ENCODE measurements at regions not wholly inside any gene's neighbourhood (a gene's known extent, or its start where the extent isn't known, plus 50 kb on each side); places are given as distances from the start of the nearest gene placed in this dataset.

DNA sequence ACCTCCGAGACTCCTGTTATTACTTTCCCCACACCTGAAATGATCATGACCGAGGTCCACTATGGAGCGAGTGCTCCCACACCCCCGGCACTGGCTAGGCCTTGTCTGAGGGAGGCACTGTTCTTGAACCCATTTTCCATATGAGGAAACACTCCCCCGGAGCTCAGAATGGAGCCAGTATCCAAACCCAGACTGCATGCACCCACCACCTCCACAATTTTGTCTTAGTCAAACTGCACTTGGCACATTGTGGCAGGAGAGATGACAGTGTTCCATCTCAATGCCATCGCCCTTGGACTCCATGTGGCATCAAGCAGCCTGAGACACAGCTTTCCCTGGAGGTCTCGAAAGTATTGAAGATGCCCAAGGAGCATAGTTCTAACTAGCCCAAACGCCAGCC lies 154.1 kb downstream of the NUP210 start:
- no peak for DNase-seq (ENCODE audit: low spot score)
- no peak for ATAC-seq

GRCh38 chr3:13265507-13265906 lies 154.6 kb downstream of the NUP210 start:
- DNase-seq (ENCODE audit: low spot score) (no peak), ATAC-seq (no peak)

DNA sequence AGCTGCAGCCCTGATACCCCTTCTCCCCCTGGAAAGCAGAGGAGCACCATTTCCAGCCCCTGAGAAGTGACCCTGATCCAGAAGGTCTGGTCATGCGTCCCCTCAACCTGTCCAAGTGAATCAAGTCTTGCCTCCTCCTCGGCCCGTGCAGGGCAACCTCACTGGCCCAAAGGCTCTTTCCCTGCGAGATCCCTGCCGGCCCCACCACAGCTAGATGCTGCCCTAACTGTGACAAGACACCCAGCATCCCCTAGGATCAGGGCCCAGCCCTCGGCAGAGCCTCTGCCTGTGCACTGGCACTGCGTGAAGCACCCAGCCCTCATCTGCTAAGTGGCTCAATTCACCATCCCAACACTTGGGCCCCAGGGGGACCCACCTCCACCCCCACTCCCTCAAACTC lies 155.1 kb downstream of the NUP210 start:
- ATAC-seq (no peak), DNase-seq (ENCODE audit: low spot score) (no peak)

DNA sequence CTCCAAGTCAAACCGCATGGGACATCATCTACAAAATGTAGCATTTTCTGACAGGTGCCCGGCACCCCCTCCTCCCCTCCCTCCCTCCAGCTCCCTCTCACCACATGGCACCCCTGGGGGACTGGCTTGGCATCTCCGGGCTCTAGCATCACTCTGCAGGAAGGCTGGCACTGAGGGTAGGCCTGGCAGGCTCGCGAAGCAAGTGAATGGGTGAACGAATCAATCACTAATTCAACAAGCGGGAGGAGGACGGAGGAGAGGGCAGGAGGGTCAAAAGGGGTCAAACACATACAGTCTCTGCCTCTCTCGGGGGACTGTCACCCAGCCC lies 155.7 kb downstream of the NUP210 start:
- ATAC-seq: no peak
- DNase-seq (ENCODE audit: low spot score): no peak

DNA sequence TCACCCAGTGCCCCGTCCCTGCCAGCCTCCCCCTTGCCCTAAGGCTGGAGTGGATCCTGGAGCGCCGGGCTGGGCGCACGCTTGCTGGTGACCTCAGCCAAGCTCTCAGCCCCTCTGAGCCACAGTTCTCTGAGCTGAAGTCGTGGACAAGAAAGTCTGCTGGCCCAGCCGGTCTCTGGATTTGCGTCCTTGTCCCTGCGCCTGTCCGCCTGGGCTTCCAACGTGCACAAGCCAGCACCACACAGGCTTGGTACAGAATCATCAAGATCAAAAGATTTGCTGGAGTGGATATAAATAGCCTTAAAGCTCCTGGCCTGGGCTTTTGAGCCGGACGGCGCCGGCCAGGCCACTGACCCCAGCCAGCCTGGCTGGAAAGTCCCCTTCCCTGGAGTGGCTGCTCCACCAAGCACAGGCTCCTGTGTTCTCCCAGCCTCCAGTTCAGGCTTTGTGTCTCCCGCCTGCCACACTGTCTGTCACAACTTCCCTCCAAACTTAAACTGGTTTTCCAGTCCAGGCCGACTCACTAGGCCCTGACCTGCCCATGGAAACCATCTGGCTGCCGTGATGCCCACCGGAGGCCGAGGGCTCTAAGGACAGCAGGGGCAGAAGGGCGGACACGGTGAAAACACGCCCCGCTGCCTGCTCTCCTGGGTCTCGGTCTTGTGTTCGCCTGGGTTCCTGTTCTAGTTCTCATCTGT lies 156.2 kb downstream of the NUP210 start:
- ATAC-seq (peak; percentile 77), DNase-seq (ENCODE audit: low spot score) (peak; percentile 87)

GRCh38 chr3:13262493-13263211 lies 157.5 kb downstream of the NUP210 start:
- peak; percentile 63 for ATAC-seq
- peak; percentile 96 for DNase-seq (ENCODE audit: low spot score)

GRCh38 chr3:13261892-13262291 lies 158.2 kb downstream of the NUP210 start:
- DNase-seq (ENCODE audit: low spot score) (peak; percentile 65), ATAC-seq (peak; percentile 19)

GRCh38 chr3:13261104-13261830 lies 158.9 kb downstream of the NUP210 start:
- ATAC-seq (peak; percentile 56), DNase-seq (ENCODE audit: low spot score) (peak; percentile 82)

GRCh38 chr3:13260259-13261103 lies 159.6 kb downstream of the NUP210 start:
- ATAC-seq (peak; percentile 2), DNase-seq (ENCODE audit: low spot score) (no peak)

DNA sequence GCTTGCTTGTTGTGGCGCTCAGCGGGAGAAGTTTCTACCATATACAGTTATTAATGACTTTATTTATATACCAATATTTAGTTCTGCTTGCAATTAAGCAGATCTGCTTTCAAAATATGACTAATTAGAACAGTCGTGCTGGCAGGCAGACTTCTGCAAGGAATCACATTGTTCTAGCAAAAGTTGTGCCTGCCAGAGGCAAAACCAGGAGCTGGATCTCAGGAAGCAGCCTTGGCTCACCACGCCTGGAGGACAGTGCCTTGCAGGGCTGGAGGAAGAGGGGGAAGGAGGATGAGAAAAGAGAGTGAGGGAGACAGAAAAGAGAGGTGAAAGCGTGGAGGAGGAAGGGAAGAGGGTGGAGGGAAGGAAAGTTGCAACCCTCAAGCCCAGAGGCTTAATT lies 160.3 kb downstream of the NUP210 start:
- ATAC-seq: no peak

GRCh38 chr3:13258986-13259514 lies 161.1 kb downstream of the NUP210 start:
- ATAC-seq (no peak), DNase-seq (ENCODE audit: low spot score) (no peak)

More for the DNA sequence above, 160.3 kb downstream of the NUP210 start:
- no peak for DNase-seq (ENCODE audit: low spot score)

DNA sequence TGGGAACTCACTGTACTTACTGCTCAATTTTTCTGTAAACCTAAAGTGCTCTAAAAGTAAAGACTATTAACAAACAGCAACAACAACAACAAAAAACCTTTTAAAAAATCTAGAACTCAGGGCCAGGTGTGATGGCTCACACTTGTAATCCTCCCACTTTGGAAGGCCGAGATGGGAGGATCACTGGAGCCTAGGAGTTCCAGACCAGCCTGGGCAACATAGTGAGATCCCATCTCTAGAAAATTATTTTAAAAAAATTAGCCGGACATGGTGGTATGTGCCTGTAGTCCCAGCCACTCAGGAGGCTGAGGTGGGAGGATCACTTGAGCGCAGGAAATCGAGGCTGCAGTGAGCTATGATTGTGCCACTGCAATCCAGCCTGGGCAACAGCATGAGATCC lies 161.8 kb downstream of the NUP210 start:
- ATAC-seq (no peak), DNase-seq (ENCODE audit: low spot score) (no peak)

- DNase-seq (ENCODE audit: low spot score) (no peak), ATAC-seq (no peak)
Measured at GRCh38 chr3:13257666-13258065, 162.5 kb downstream of the NUP210 start.

DNA sequence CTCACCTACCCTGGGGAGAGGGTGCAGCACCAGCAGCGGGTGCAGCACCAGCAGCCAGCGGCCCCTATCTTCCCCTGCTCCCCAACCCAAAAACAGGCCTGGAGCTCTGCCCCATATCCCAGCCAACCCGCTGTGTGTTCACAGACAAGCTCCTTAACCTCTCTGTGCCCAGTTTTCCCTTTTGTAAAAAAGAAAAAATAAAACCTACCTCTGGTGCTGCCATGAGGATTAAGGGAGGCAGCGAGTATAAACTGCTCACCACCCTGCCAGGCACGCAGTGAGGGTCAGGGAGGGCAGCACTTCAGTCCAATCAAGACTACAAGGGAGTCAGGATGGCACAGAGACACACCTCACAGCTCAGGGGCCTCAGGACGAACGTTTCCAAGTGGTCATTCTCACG lies 163.3 kb downstream of the NUP210 start:
- DNase-seq (ENCODE audit: low spot score): no peak
- ATAC-seq: no peak

DNA sequence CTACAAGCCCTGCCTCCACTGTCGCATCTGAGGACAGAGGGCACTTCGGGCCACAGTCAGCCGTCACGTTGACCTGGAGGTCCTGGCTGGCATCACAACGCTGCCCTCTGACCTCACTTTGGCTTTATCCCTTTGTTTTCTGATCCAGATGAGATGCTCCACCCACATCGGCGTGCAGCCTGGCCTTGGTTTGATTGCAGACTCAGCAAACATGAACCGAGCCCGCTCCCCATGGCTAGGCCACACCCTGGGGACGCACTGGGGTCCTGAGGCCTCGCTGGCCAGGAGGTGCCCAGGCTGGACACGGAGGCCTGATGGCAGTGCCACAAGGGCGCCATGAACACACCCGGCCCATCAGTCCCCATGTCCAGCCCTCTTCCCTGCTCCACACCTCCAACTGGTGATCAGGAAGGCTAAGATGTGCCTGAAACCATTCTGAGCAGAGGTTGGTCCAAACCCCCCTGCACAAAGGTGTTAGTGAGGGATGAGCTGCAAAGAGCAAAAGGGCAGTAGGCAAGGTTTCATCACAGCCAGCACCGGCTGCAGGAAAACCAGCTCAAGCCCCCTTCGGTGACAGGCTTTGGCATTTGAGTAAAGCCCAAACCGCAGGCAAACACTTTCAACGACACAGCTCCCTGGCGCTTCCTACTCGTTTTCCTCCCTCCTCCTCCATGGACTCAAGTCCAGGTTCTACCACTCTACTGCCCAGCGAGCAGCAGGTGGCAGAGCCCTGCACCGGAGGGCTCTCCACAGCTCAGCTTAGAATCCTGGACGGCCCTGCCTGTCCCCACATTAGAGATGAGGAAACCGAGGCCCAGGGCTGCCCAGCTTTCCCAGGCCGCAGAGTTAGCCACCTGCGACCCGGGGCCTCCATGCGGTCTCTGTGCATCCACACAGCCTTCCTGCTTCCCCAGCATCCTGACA lies 165.8 kb downstream of the NUP210 start:
- ATAC-seq: peak; percentile 78
- DNase-seq (ENCODE audit: low spot score): peak; percentile 93

DNA sequence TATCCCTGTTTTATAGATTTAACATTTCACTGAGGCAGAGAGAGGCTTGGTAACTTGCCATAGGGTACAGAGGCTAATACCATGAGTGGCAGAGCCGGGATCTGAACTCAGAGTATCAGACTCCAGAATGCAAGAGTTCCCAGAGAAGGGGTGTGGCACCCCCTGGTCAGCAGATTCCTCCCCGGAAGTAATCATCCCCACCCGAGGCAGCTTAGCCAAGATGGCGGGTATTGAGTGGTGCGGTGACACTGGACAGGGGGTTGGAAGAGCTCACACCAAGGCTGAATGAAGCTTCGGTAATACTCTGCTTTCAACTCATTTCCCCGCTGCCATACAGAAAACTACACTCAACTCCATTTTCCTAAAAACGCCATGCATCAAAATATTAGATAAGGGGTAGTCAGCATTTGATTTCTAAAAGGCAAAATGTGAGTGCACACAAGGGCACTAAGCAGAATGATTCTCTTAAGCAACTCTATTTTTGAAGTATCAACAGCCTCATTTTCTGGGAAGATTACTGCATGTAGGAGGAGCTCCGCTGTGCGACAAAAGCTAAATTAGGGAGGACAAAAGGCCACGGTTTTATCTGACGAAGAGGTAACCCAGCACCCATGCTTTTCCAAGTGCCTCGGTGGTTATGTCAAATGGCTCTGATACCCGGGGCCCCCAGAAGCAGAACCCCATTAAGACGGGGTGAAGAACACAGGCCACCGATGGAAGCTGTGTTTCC lies 166.7 kb downstream of the NUP210 start:
- DNase-seq (ENCODE audit: low spot score): no peak
- no peak for ATAC-seq

GRCh38 chr3:13252207-13252606 lies 167.9 kb downstream of the NUP210 start:
- ATAC-seq: no peak

DNA sequence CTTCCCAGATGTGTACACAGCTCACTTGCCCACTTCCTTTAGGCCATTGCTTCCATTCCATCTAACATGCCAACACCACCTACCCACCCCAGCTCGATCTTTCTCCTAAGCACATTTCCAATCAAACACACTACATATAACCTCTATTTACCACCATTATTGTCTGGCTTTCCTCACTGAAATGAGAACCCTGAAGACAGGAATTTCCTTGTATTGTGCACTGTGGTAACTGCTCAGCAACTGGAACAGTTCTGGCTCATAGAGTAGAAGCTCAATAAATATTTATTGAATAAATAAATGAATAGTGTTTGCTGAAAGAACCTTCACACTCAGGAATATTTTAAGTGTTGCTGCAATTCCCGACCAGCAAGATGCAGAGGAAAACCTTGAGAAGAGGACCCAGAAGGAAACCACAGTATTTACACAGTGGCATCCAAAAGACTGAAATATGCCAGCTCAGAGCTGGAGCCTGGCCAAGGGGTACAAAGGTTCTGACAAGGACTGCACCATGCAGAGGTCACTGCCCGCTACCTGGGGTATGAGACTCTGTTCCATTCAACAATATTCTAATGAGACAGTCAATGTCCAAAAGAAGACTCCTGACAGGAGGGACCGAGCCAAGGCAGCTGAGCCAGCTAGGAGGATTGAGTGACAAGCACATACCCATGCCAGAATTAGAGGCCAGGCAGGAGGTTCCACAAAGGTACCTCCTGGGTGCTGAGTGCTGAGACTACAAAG lies 168.8 kb downstream of the NUP210 start:
- peak; percentile 78 for ATAC-seq
- DNase-seq (ENCODE audit: low spot score): peak; percentile 96

More at GRCh38 chr3:13252207-13252606, 167.9 kb downstream of the NUP210 start:
- DNase-seq (ENCODE audit: low spot score): no peak

Data from left lobe of liver (tissue), 2 donors.